ENCODE measurements at regions not wholly inside any gene's neighbourhood (a gene's known extent, or its start where the extent isn't known, plus 50 kb on each side); places are given as distances from the start of the nearest gene placed in this dataset.
A peak's percentile ranks its signal among the peaks of the same experiment; 100 is the strongest.

DNA sequence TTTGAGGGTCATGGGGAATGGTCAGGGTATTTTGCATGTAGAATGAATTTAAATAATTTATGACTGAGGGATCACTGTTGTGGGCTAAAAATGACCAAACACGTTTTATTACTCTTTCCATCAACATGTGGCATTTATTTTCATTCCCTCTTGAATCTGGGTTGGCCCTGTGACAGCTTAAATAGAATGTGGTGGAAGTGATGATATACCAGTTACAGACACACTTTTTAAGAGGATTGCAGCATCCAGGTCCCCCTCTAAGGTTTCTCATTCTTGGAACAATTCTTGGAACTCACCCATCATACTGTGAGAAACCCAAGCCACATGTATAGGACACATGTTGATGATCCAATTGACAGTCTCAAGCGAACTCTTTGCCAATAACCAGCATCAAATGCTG, 272.4 kb downstream of the ETV1 start:
- H3K4me2 ChIP-seq (ENCODE audit: low read depth, low read length, poor library complexity, severe bottlenecking): no peak overlapping the region
- H2AFZ ChIP-seq (ENCODE audit: low read depth, low read length, severe bottlenecking): no peak overlapping the region
- no peaks in the 10 kb centered on the region for H3K9me2 ChIP-seq (replicated peaks; ENCODE audit: insufficient read depth, low read length)
- H3K36me3 ChIP-seq (ENCODE audit: low read length): no peaks in the 10 kb centered on the region
- no peak overlapping the region for H3K27ac ChIP-seq (ENCODE audit: low read depth, low read length)
- H4K20me1 ChIP-seq (ENCODE audit: low read depth, low read length): no peaks in the 10 kb centered on the region
- H3K79me2 ChIP-seq (ENCODE audit: insufficient read depth, low read length): no peaks in the 10 kb centered on the region
- H3F3A ChIP-seq (ENCODE audit: insufficient read depth): no peaks in the 10 kb centered on the region
- H3K9ac ChIP-seq (ENCODE audit: low read length): no peak overlapping the region
- TF ChIP-seq EZH2phosphoT487 (conservative IDR thresholded peaks at IDR 0.05; ENCODE audit: low read length): no peak
- TF ChIP-seq, protein P1, sequence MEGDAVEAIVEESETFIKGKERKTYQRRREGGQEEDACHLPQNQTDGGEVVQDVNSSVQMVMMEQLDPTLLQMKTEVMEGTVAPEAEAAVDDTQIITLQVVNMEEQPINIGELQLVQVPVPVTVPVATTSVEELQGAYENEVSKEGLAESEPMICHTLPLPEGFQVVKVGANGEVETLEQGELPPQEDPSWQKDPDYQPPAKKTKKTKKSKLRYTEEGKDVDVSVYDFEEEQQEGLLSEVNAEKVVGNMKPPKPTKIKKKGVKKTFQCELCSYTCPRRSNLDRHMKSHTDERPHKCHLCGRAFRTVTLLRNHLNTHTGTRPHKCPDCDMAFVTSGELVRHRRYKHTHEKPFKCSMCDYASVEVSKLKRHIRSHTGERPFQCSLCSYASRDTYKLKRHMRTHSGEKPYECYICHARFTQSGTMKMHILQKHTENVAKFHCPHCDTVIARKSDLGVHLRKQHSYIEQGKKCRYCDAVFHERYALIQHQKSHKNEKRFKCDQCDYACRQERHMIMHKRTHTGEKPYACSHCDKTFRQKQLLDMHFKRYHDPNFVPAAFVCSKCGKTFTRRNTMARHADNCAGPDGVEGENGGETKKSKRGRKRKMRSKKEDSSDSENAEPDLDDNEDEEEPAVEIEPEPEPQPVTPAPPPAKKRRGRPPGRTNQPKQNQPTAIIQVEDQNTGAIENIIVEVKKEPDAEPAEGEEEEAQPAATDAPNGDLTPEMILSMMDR (IDR thresholded peaks at IDR 0.05; ENCODE audit: insufficient read depth, low read length, poor library complexity, severe bottlenecking): no peak
- H3K4me3 ChIP-seq (ENCODE audit: insufficient read depth, low read length, poor library complexity, severe bottlenecking): no peak overlapping the region
- H3K27me3 ChIP-seq (ENCODE audit: low read length): no peaks in the 10 kb centered on the region
- 0 out of 2 replicates have a peak, but pooled peaks cover 8% of the 10 kb centered on the region for H3K9me3 ChIP-seq (ENCODE audit: insufficient read depth, low read length)

DNA sequence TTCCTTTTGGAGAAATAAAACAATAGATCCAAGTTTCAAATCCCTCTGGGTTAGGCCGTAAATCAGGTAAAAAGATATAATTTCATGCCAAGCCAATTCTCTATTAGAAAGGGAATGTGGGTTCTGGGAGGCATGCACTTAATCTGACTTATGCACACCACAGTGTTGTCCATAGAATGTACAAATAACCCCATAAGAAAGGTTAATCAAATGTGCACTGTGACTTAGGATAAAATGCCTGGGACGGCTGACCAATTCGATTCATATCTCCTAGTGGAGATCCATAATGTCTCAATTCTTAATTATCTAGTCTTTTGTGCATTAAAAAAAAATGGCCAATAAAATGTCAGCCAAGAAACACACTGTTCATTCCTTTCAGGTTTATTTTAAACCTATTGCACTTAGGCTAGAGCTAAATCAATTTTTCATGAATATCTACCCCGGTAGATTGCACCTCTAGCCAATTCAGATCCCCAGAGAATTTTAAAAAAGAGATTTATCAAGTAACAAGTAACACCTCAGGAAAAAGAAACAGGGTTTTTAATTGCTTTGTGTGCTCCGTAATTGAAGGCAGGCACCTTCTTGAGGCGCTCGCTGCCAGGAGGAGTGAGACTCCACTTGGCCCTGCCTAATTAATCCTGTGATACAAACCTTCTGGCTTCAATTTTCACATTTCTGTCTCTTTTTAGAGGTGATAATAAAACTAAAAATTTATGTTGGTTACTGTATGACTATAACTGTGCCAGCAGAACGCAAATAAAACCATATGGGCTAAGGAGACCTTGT, 265.1 kb downstream of the ETV1 start:
- Histone ChIP-seq H3K27me3 (ENCODE audit: low read length) (no peaks in the 10 kb centered on the region), H3K9ac (ENCODE audit: low read length) (no peak overlapping the region), H3K27ac (ENCODE audit: low read depth, low read length) (no peak overlapping the region), H4K20me1 (ENCODE audit: low read depth, low read length) (no peaks in the 10 kb centered on the region), H3K79me2 (ENCODE audit: insufficient read depth, low read length) (no peaks in the 10 kb centered on the region), H2AFZ (ENCODE audit: low read depth, low read length, severe bottlenecking) (peak overlapping the region; percentile 16), H3K4me3 (ENCODE audit: insufficient read depth, low read length, poor library complexity, severe bottlenecking) (no peak overlapping the region), H3K9me2 (replicated peaks; ENCODE audit: insufficient read depth, low read length) (no peaks in the 10 kb centered on the region), H3K36me3 (ENCODE audit: low read length) (no peaks in the 10 kb centered on the region), H3F3A (ENCODE audit: insufficient read depth) (no peaks in the 10 kb centered on the region), H3K9me3 (ENCODE audit: insufficient read depth, low read length) (no peaks in the 10 kb centered on the region; the same call in 1 of the 2 replicates), H3K4me2 (ENCODE audit: low read depth, low read length, poor library complexity, severe bottlenecking) (no peak overlapping the region)
- TF ChIP-seq, protein P1 (IDR thresholded peaks at IDR 0.05; ENCODE audit: insufficient read depth, low read length, poor library complexity, severe bottlenecking): no peak
- no peak for TF ChIP-seq EZH2phosphoT487 (conservative IDR thresholded peaks at IDR 0.05; ENCODE audit: low read length)

DNA sequence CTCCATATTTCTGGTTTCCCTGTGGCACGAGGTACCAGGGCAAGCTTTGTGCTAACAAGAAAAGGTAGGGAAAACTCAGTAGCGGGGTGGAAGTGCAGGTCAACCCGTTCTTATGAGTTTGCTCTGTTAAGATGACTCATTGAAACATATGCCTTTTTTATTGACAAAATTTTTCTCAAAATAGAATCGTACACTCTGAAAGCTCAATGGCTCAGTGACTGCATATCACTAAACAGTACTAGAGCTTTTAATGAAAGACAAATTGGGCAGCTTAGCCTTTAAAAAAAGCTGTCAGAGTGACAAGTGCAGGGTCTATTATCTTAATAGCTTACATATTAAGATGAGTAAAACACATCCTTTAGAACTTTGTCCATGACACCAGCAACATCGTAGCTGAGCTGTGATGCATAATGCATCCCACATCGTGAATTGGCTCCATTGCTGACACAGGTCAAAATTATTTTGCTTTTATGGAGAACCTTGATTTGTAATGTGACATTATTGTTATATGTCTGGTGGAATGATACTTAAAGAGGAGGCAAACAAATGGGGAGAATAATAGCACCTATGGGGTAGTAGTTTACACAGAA, 264.4 kb downstream of the ETV1 start:
- H3K9me2 ChIP-seq (replicated peaks; ENCODE audit: insufficient read depth, low read length): no peaks in the 10 kb centered on the region
- no peak overlapping the region for H3K4me3 ChIP-seq (ENCODE audit: insufficient read depth, low read length, poor library complexity, severe bottlenecking)
- TF ChIP-seq, protein P1 (IDR thresholded peaks at IDR 0.05; ENCODE audit: insufficient read depth, low read length, poor library complexity, severe bottlenecking): no peak
- TF ChIP-seq EZH2phosphoT487 (conservative IDR thresholded peaks at IDR 0.05; ENCODE audit: low read length): no peak
- no peaks in the 10 kb centered on the region for H3K79me2 ChIP-seq (ENCODE audit: insufficient read depth, low read length)
- no peaks in the 10 kb centered on the region; the same call in 1 of the 2 replicates for H3K9me3 ChIP-seq (ENCODE audit: insufficient read depth, low read length)
- peak overlapping the region; percentile 73 for H2AFZ ChIP-seq (ENCODE audit: low read depth, low read length, severe bottlenecking)
- H3K27me3 ChIP-seq (ENCODE audit: low read length): no peaks in the 10 kb centered on the region
- H3K9ac ChIP-seq (ENCODE audit: low read length): no peak overlapping the region
- no peak overlapping the region for H3K4me2 ChIP-seq (ENCODE audit: low read depth, low read length, poor library complexity, severe bottlenecking)
- H4K20me1 ChIP-seq (ENCODE audit: low read depth, low read length): no peaks in the 10 kb centered on the region
- H3F3A ChIP-seq (ENCODE audit: insufficient read depth): no peaks in the 10 kb centered on the region
- H3K27ac ChIP-seq (ENCODE audit: low read depth, low read length): no peak overlapping the region
- H3K36me3 ChIP-seq (ENCODE audit: low read length): no peaks in the 10 kb centered on the region

Data from SU-DHL-6 (cell line).